ENCODE measurements at regions not wholly inside any gene's neighbourhood (a gene's known extent, or its start where the extent isn't known, plus 50 kb on each side); places are given as distances from the start of the nearest gene placed in this dataset.
A peak's percentile ranks its signal among the peaks of the same experiment; 100 is the strongest.

GRCh38 chr12:88390811-88391210 is 189.5 kb downstream of the KITLG start:
- Histone ChIP-seq H3K27me3 (replicated peaks; ENCODE audit: control insufficient read depth, insufficient read depth, low read length) (no peaks in the 10 kb centered on the region), H3K4me1 (no peaks in the 10 kb centered on the region), H3K36me3 (ENCODE audit: control insufficient read depth, insufficient read depth, low read length) (no peaks in the 10 kb centered on the region), H3K9me3 (no peaks in the 10 kb centered on the region), H3K4me3 (ENCODE audit: low read depth, low read length) (no peak overlapping the region)
- CTCF ChIA-PET = interaction anchor here (0.6 kb wide), 1 partner anchor 17 kb away, joined by 9 read pairs; no protein-coding TSS in a partner anchor
- DNase-seq = no peak
- Mint-ChIP-seq H3K4me3 (ENCODE audit: unreplicated experiment) (no peak overlapping the region), H3K36me3 (ENCODE audit: insufficient read depth, unreplicated experiment) (no peaks in the 10 kb centered on the region), H3K27me3 (ENCODE audit: insufficient read depth, unreplicated experiment) (no peaks in the 10 kb centered on the region), H3K9me3 (ENCODE audit: unreplicated experiment) (no peaks in the 10 kb centered on the region), H3K27ac (ENCODE audit: unreplicated experiment) (no peak overlapping the region), H3K4me1 (ENCODE audit: low read depth, unreplicated experiment) (no peaks in the 10 kb centered on the region)
- intact Hi-C loops (cut with micrococcal nuclease; ENCODE audit: unreplicated experiment) = loop anchor here (5.0 kb wide), 1 partner anchor 239 kb away; no protein-coding TSS in a partner anchor
- POLR2A ChIA-PET = no interaction called here
- no peak for TF ChIP-seq CTCF (IDR thresholded peaks at IDR 0.05; ENCODE audit: insufficient read depth in 1 of 2, low read depth in 1 of 2, low read length in 1 of 2, severe bottlenecking in 1 of 2, unreplicated experiment in 1 of 2)
- BruUV-seq (replicated peaks) = no TSS peak

GRCh38 chr12:88391556-88391955 is 188.7 kb downstream of the KITLG start:
- Mint-ChIP-seq H3K9me3 (ENCODE audit: unreplicated experiment) (no peaks in the 10 kb centered on the region), H3K27ac (ENCODE audit: unreplicated experiment) (no peak overlapping the region), H3K36me3 (ENCODE audit: insufficient read depth, unreplicated experiment) (no peaks in the 10 kb centered on the region), H3K4me3 (ENCODE audit: unreplicated experiment) (no peak overlapping the region), H3K27me3 (ENCODE audit: insufficient read depth, unreplicated experiment) (no peaks in the 10 kb centered on the region), H3K4me1 (ENCODE audit: low read depth, unreplicated experiment) (no peaks in the 10 kb centered on the region)
- ChIA-PET POLR2A (no interaction called here), CTCF (no interaction called here)
- Histone ChIP-seq H3K4me3 (ENCODE audit: low read depth, low read length) (no peak overlapping the region), H3K27me3 (replicated peaks; ENCODE audit: control insufficient read depth, insufficient read depth, low read length) (no peaks in the 10 kb centered on the region), H3K4me1 (no peaks in the 10 kb centered on the region), H3K36me3 (ENCODE audit: control insufficient read depth, insufficient read depth, low read length) (no peaks in the 10 kb centered on the region), H3K9me3 (no peaks in the 10 kb centered on the region)
- no peak for TF ChIP-seq CTCF (IDR thresholded peaks at IDR 0.05; ENCODE audit: insufficient read depth in 1 of 2, low read depth in 1 of 2, low read length in 1 of 2, severe bottlenecking in 1 of 2, unreplicated experiment in 1 of 2)
- DNase-seq = no peak
- intact Hi-C loops (cut with micrococcal nuclease; ENCODE audit: unreplicated experiment) = loop anchor here (5.0 kb wide), 1 partner anchor 239 kb away; no protein-coding TSS in a partner anchor
- no TSS peak for BruUV-seq (replicated peaks)

- no peak overlapping the region for H3K4me3 ChIP-seq (ENCODE audit: low read depth, low read length)
- no peak overlapping the region for H3K4me3 Mint-ChIP-seq (ENCODE audit: unreplicated experiment)
- no peaks in the 10 kb centered on the region for H3K9me3 ChIP-seq
- CTCF ChIA-PET = interaction anchor here (0.6 kb wide), 1 partner anchor 48 kb away, joined by 3 read pairs; no protein-coding TSS in a partner anchor
- H3K36me3 Mint-ChIP-seq (ENCODE audit: insufficient read depth, unreplicated experiment) = no peaks in the 10 kb centered on the region
- H3K27me3 Mint-ChIP-seq (ENCODE audit: insufficient read depth, unreplicated experiment) = no peaks in the 10 kb centered on the region
- POLR2A ChIA-PET = interaction anchor here (0.6 kb wide), 1 partner anchor 184 kb away, joined by 4 read pairs; no protein-coding TSS in a partner anchor
- intact Hi-C loops (cut with micrococcal nuclease; ENCODE audit: unreplicated experiment) = loop anchor here (5.0 kb wide), 1 partner anchor 241 kb away; no protein-coding TSS in a partner anchor
- no peaks in the 10 kb centered on the region for H3K27me3 ChIP-seq (replicated peaks; ENCODE audit: control insufficient read depth, insufficient read depth, low read length)
- H3K36me3 ChIP-seq (ENCODE audit: control insufficient read depth, insufficient read depth, low read length) = no peaks in the 10 kb centered on the region
- TF ChIP-seq CTCF (IDR thresholded peaks at IDR 0.05; ENCODE audit: insufficient read depth in 1 of 2, low read depth in 1 of 2, low read length in 1 of 2, severe bottlenecking in 1 of 2, unreplicated experiment in 1 of 2) = peak; percentile 30 to 38
- DNase-seq = peak in 1 of 2 experiments; percentile 4
- H3K4me1 ChIP-seq = no peaks in the 10 kb centered on the region
- no peaks in the 10 kb centered on the region for H3K9me3 Mint-ChIP-seq (ENCODE audit: unreplicated experiment)
- no TSS peak for BruUV-seq (replicated peaks)
- no peak overlapping the region for H3K27ac Mint-ChIP-seq (ENCODE audit: unreplicated experiment)
- no peaks in the 10 kb centered on the region for H3K4me1 Mint-ChIP-seq (ENCODE audit: low read depth, unreplicated experiment)
Measured at GRCh38 chr12:88393017-88393767, 187.1 kb downstream of the KITLG start.
